SK-N-SH (cell line): ENCODE measurements at regions not wholly inside any gene's neighbourhood (a gene's known extent, or its start where the extent isn't known, plus 50 kb on each side); places are given as distances from the start of the nearest gene placed in this dataset.

Source experiments
- TF ChIP-seq, protein P1 (sequence below): fragments of 200-600 bp; sonication (generic); IDR thresholded peaks from 2 replicates; pipeline ENCODE4 v1.6.1; 2017; ENCODE audit warnings: antibody characterized with exemption, mild to moderate bottlenecking, moderate library complexity
- TF ChIP-seq, protein P2 (sequence below): fragments of 150-350 bp; IDR thresholded peaks from 2 replicates; pipeline ENCODE4 v1.6.1; 2016; ENCODE audit warnings: mild to moderate bottlenecking, low read depth, low read length

DNA sequence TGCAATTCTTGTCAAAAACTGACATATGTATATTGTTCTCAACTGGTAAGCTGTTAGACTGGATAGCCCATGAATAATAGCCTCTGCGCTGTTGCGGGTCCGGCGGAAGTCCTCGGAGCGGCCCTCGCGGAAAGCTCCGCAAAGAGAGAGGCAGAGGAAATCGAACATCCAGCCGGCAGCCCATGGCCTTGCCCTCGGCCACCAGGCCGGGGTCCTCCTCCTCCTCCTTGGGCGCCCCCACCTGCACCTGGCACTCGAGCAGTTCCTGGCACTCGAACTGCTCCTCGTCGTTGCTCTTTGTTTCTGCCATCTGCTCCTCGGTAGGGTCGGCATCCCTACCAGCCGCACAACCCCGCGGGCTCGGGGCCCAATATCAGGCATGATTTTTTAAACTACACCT lies 1176.3 kb downstream of the PCDH18 start:
- TF ChIP-seq, protein P1, sequence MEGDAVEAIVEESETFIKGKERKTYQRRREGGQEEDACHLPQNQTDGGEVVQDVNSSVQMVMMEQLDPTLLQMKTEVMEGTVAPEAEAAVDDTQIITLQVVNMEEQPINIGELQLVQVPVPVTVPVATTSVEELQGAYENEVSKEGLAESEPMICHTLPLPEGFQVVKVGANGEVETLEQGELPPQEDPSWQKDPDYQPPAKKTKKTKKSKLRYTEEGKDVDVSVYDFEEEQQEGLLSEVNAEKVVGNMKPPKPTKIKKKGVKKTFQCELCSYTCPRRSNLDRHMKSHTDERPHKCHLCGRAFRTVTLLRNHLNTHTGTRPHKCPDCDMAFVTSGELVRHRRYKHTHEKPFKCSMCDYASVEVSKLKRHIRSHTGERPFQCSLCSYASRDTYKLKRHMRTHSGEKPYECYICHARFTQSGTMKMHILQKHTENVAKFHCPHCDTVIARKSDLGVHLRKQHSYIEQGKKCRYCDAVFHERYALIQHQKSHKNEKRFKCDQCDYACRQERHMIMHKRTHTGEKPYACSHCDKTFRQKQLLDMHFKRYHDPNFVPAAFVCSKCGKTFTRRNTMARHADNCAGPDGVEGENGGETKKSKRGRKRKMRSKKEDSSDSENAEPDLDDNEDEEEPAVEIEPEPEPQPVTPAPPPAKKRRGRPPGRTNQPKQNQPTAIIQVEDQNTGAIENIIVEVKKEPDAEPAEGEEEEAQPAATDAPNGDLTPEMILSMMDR: no peak
- TF ChIP-seq, protein P2, sequence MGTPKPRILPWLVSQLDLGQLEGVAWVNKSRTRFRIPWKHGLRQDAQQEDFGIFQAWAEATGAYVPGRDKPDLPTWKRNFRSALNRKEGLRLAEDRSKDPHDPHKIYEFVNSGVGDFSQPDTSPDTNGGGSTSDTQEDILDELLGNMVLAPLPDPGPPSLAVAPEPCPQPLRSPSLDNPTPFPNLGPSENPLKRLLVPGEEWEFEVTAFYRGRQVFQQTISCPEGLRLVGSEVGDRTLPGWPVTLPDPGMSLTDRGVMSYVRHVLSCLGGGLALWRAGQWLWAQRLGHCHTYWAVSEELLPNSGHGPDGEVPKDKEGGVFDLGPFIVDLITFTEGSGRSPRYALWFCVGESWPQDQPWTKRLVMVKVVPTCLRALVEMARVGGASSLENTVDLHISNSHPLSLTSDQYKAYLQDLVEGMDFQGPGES: no peak
